GM12878 (cell line): ENCODE measurements at regions not wholly inside any gene's neighbourhood (a gene's known extent, or its start where the extent isn't known, plus 50 kb on each side); places are given as distances from the start of the nearest gene placed in this dataset.
"Not testable (repeated sequence)": the region's sequence is repeated elsewhere in the genome, so short reads cannot be mapped to it uniquely, and the experiment has no call there.

Source experiments
- FOS ChIP-seq: IDR thresholded peaks from 3 replicates; pipeline ENCODE4 v1.6.1; 2011; ENCODE audit warnings: borderline replicate concordance; ENCODE audit not compliant: insufficient read length; ENCODE audit errors: extremely low read depth
- FOXK2 ChIP-seq: fragments of 450-650 bp; IDR thresholded peaks from 2 replicates; pipeline ENCODE4 v1.6.1; 2017; ENCODE audit warnings: mild to moderate bottlenecking, moderate library complexity
- NFIC ChIP-seq: IDR thresholded peaks from 2 replicates; pipeline ENCODE4 v1.6.1; 2012; ENCODE audit warnings: low read depth, mild to moderate bottlenecking, inconsistent platforms, low read length, moderate library complexity
- POLR2A ChIP-seq: IDR thresholded peaks from 2 replicates; pipeline ENCODE4 v1.6.1; 2011; ENCODE audit warnings: low read depth, mild to moderate bottlenecking, low read length
- RAD21 ChIP-seq: IDR thresholded peaks from 2 replicates; pipeline ENCODE4 v1.6.1; 2011; ENCODE audit warnings: mild to moderate bottlenecking, low read depth, low read length, moderate library complexity; ENCODE audit not compliant: insufficient read depth
- RBBP5 ChIP-seq: fragments of 200-600 bp; sonication (generic); conservative IDR thresholded peaks from 2 replicates; pipeline ENCODE4 v1.6.1; 2016
- RCOR1 ChIP-seq: conservative IDR thresholded peaks from 2 replicates; pipeline ENCODE4 v1.6.1; 2012; ENCODE audit warnings: low read depth, low read length, improper control_type of control experiment
- TF ChIP-seq, protein P1 (sequence below), 3 experiments: IDR thresholded peaks in 2 of 3; conservative IDR thresholded peaks in 1 of 3; 2 replicates each; pipeline ENCODE4 v1.5.1; 2011; ENCODE audit warnings: low read depth in 3 of 3, low read length in 3 of 3, mild to moderate bottlenecking in 3 of 3, control low read depth in 2 of 3, moderate library complexity in 2 of 3, inconsistent platforms in 1 of 3, mixed read lengths in 1 of 3; ENCODE audit not compliant: control insufficient read depth in 2 of 3, insufficient read depth in 1 of 3; ENCODE audit errors: extremely low read depth in 1 of 3
- TF ChIP-seq, protein P2 (sequence below): fragments of 450-650 bp; IDR thresholded peaks from 2 replicates; pipeline ENCODE4 v1.6.1; 2017; ENCODE audit warnings: antibody characterized with exemption, mild to moderate bottlenecking, moderate library complexity

DNA sequence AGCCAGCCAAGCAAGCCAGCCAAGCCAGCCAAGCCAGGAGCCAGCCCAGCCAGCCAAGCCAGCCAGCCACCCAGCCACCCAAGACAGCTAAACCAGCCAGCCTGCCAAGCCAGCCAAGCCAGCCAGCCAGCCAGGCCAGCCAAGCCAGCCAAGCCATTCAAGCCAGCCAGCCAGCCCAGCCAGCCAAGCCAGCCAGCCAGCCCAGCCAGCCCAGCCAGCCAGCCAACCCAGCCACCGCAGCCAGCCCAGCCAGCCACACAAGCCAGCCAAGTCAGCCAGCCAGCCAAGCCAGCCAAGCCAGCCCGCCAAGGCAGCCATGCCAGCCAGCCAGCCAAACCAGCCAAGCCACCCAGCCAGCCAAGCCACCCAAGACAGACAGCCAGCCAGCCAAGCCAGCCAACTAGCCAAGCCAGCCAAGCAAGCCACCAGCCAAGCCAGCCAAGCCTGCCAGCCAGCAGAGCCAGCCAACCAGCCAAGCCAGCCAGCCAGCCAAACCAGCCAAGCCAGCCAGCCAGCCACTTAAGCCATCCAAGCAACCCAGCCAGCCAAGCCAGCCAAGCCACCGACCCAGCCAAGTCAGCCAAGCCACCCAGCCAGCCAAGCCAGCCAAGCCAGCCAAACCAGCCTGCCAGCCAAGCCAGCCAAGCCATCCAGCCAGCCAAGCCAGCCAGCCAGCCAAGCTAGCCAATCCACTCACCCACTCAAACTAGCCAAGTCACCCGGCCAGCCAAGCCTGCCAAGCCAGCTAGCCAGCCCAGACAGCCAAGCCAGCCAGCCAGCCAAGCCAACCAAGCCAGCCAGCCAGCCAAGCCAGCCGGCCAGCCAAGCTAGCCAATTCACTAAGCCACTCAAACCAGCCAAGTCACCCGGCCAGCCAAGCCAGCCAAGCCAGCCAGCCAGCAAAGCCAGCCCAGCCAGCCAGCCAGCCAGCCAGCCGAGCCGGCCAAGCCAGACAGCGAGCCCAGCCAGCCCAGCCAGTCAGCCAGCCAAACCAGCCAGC, 328.8 kb upstream of the PLGLB2 start:
- TF ChIP-seq, protein P1, sequence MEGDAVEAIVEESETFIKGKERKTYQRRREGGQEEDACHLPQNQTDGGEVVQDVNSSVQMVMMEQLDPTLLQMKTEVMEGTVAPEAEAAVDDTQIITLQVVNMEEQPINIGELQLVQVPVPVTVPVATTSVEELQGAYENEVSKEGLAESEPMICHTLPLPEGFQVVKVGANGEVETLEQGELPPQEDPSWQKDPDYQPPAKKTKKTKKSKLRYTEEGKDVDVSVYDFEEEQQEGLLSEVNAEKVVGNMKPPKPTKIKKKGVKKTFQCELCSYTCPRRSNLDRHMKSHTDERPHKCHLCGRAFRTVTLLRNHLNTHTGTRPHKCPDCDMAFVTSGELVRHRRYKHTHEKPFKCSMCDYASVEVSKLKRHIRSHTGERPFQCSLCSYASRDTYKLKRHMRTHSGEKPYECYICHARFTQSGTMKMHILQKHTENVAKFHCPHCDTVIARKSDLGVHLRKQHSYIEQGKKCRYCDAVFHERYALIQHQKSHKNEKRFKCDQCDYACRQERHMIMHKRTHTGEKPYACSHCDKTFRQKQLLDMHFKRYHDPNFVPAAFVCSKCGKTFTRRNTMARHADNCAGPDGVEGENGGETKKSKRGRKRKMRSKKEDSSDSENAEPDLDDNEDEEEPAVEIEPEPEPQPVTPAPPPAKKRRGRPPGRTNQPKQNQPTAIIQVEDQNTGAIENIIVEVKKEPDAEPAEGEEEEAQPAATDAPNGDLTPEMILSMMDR (IDR thresholded peaks at IDR 0.05 in 2 of 3, conservative IDR thresholded peaks at IDR 0.05 in 1 of 3; ENCODE audit: control insufficient read depth in 2 of 3, extremely low read depth in 1 of 3, insufficient read depth in 1 of 3, low read depth in 3 of 3, low read length in 3 of 3) = not testable (repeated sequence)
- TF ChIP-seq POLR2A, RCOR1, NFIC, FOXK2, FOS, RAD21, RBBP5: not testable (repeated sequence)
- TF ChIP-seq, protein P2, sequence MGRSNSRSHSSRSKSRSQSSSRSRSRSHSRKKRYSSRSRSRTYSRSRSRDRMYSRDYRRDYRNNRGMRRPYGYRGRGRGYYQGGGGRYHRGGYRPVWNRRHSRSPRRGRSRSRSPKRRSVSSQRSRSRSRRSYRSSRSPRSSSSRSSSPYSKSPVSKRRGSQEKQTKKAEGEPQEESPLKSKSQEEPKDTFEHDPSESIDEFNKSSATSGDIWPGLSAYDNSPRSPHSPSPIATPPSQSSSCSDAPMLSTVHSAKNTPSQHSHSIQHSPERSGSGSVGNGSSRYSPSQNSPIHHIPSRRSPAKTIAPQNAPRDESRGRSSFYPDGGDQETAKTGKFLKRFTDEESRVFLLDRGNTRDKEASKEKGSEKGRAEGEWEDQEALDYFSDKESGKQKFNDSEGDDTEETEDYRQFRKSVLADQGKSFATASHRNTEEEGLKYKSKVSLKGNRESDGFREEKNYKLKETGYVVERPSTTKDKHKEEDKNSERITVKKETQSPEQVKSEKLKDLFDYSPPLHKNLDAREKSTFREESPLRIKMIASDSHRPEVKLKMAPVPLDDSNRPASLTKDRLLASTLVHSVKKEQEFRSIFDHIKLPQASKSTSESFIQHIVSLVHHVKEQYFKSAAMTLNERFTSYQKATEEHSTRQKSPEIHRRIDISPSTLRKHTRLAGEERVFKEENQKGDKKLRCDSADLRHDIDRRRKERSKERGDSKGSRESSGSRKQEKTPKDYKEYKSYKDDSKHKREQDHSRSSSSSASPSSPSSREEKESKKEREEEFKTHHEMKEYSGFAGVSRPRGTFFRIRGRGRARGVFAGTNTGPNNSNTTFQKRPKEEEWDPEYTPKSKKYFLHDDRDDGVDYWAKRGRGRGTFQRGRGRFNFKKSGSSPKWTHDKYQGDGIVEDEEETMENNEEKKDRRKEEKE = not testable (repeated sequence)
